GM18505 (cell line): ENCODE measurements at regions not wholly inside any gene's neighbourhood (a gene's known extent, or its start where the extent isn't known, plus 50 kb on each side); places are given as distances from the start of the nearest gene placed in this dataset.

Source experiments
- ATAC-seq: cut with Tn5 transposase; IDR thresholded peaks from one replicate; pipeline ENCODE4 v1.9.1; 2021; ENCODE audit not compliant: unreplicated experiment
- POLR2A ChIP-seq: IDR thresholded peaks from 4 replicates; pipeline ENCODE4 v1.6.1; 2011; ENCODE audit warnings: borderline replicate concordance; ENCODE audit not compliant: insufficient read depth, insufficient read length; ENCODE audit errors: extremely low read depth

DNA sequence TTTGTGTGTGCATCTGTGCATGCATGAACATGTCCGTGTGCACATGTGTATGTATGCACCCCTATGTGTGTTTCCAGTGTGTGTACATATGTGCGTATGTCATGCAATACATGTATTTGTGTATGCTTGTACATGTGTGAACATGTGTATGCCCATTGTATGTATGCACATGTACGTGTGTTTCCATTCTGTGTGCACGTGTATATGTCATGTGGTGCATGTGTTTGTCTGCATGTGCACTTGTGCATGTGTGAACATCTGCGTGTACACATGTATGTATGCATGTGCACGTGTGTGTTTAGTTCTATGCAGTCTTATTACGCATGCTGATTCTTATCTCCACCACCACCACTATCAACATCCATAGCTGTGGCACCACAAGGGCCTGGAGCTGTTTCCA, 403.5 kb upstream of the IRX4 start:
- no peak for ATAC-seq

DNA sequence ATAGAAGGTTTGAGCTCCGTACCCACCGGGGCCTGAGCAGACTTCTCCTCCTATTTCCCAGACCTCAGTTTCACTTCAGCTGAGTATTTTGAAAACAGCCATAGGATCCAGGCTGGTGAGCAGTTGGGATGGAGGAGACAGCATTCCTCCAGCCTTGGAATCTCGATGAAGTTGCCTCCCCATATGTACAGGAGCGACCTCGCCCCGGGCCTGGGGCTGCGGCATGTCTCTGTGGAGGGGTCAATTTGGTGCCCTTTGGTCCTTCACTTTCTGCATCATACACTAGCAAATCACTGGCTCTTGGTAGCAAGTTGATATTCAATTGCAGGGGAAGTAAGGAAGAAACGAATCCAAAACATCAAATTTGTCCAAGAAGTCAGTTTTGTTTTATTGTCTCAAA, 402.0 kb upstream of the IRX4 start:
- TF ChIP-seq POLR2A, result no peak
- no peak for ATAC-seq

More for the DNA sequence above, 403.5 kb upstream of the IRX4 start:
- TF ChIP-seq POLR2A, result no peak

DNA sequence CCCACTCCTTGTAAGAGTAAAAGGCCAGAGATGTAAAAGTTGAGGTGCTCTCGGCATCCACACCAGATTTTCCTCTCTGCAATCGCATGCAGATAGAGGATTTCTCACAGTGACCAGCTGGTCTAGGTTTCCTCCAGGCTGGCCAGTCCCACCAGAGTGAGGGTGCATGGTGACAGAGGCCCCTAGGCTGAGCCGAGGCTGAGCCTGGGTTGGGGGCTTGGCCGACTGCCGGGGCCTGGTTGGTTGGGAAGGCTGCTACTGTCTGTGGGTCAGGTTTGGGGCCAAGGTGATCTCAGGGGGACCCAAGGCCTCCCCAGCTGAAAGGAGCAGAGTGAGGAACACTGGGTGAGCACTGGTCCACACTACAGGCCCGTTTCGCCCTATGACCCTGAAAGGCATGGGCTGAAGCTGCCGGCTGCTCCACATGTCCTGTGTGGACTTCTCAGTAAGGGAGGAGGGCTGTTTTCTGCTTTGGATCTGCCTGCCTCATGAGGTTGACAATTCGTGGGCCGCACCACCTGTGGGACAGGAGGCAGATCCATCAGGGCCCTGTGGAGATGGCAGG, 400.8 kb upstream of the IRX4 start:
- TF ChIP-seq POLR2A, result no peak
- no peak for ATAC-seq

DNA sequence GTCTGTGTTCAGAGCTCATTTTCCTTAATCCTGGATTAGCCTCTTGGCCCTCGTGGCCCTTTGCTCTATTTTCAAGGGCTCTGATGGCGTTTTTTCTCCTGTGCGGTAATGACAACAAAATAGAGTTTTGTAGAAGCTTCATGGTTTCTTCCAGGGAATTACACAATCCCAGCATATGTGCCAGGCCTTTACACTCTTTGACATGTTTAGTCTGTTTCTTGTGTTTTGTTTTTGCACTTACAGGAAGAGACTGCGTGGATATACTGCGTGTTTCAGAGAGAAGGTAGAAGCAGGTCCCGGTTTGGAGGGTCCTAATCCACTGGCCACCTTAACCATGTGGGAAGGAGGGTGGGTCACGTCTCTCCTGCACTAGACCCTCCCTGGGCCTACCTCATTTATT, 400.2 kb upstream of the IRX4 start:
- no peak for ATAC-seq
- TF ChIP-seq POLR2A, result no peak

DNA sequence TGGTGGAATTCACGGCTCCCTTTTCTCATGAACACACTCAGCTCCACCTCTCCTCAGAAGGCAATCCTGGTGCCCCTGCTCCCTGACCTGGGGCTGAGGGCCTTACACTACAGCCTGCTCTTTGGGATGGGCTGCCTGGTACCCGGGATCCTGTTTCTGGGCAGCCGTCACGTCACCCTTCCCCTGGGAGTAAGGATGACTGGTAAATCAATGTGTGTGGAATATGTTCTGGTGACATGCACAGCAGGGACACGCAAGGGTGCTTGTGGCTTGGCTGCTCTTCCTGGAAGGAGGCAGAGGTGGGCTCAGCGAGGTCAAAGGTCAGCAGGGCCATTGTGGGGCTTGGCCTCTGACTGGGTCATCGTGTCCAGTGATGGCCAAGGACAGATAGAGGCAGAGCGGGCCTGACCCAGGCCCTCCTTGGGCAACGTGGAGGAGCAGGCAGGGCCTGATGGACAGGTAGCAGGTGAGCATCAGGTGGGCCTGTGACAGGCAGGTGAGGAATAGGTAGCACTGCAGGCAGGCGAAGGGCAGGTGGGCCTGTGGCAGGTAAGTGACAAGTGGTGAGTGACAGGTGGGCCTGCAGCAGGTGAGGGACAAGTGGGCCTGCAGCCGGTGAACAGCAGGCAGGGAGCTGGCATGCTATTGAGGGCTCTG, 399.4 kb upstream of the IRX4 start:
- TF ChIP-seq POLR2A, result no peak
- no peak for ATAC-seq

DNA sequence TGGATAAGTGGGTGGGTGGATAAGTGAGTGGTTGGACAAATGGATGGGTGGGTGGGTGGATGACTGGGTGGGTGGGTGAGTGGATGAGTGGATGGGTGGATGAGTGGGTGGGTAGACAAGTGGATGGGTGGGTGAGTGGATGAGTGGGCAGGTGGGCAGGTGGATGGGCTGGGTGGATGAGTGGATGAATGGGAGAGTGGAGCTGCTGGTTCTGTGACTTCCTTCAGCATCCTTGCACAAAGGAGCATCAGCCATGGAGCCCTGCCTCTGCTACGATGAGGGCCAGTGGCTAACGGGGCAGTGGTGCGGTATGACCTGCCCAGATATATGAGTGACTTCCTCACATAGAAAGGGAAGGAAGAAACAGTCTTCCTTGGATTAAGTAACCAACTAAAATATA, 398.7 kb upstream of the IRX4 start:
- ATAC-seq, result no peak
- TF ChIP-seq POLR2A, result no peak

DNA sequence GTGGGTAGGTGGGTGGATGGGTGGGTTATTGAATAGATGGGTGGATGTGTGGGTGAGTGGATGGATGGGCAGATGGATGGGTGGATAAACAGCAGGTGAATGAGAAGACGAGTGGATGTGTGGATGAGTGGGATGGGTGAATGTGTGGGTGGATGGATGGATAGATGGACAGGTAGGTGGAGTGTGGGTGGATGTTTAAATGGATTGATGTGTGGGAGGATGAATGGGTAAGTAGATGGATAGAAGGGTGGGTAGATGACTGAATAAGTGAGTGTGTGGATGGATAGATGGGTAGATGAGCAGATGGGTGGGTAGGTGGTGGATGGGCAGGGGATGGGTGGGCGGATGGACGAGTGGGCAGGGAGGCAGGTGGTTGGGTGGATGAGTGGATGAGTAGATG, 397.6 kb upstream of the IRX4 start:
- no peak for ATAC-seq
- no peak for TF ChIP-seq POLR2A

DNA sequence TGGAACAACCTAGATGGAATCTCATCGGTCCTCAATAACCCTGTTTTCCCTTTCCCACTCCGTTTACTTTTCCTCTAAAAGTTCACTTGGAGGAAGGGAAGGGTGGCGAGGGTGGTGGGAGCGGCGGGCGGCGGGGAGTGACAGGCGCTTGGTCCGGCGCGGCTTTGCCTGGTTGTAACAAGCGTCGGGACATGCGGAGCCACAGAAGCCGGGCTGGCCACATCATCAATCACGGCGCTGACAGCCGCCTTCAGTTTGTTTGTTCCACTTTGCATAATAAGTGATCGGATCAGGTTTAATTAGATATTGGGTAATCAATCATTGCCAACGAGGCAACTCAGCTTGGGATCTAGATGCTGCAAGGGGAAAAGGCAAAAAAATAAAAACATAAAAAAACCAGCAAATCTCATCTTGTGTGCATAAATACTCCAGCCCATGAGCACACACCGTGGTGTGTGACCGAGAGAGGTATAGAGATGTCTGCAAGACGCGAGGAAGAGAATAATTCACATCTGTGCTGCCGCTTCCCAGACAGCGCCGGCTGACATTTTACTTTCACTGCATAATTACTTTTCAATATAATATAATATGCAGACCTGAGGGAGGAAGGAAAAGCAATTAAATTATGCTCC, 396.2 kb upstream of the IRX4 start:
- no peak for TF ChIP-seq POLR2A
- ATAC-seq, result no peak

DNA sequence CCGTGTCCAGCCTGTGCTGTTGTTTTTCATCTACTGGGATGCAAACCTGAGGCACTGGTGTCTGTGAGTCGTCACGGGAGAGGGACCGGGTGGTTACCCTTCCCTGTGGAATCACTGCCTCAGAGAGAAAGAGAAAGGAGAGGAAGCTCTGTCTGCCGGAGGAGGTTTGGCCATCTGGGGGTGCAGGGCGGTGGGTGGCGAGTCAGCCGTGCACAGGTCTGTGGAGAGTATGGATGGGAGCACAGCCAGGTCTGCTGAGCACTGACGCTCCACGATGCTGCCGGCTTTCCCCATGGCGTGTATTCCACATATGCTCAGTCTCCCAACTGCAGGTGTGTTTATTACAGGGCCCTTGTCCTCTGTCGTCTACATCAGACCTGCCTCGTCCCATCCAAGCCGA, 395.2 kb upstream of the IRX4 start:
- ATAC-seq, result no peak
- no peak for TF ChIP-seq POLR2A

DNA sequence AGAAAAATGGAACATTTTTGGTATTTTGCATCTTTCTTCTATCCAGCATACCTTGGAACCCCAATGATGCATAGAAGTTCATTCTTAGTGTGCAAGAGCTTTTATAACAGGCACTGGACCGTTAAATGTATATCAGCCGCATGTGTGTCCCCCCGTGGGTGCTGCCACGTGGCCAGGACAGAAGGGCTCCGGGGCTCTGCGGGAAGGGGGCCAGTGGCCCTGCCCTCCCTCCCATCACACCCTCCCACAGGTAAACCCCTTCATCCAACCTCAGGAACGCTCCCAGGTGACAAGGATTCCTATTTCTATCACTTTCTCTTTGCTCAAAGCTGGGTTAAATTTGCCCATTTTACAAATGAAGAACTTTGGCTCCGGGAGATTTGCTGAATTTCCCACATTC, 393.4 kb upstream of the IRX4 start:
- ATAC-seq, result no peak

DNA sequence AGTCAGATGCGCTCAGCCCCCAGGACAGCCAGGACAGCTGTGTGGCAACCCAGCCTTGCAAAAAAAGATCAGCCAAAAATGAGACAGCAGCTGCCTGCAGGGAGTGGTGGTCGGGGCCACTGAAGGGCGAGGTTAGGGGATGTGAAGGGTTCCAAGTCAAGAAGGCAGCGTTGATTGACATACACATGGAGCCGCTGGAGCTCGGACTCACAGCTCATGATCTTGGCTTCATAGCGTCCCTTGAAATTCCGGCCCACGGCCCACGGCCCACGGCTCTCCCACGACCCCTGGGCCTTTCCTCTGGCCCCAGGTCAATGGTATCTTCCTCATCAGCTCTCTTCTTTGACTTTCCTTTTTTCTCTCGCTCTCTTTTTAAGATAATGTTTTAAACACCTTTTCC, 390.0 kb upstream of the IRX4 start:
- ATAC-seq, result no peak
- TF ChIP-seq POLR2A, result no peak

More for the DNA sequence above, 393.4 kb upstream of the IRX4 start:
- TF ChIP-seq POLR2A, result no peak

DNA sequence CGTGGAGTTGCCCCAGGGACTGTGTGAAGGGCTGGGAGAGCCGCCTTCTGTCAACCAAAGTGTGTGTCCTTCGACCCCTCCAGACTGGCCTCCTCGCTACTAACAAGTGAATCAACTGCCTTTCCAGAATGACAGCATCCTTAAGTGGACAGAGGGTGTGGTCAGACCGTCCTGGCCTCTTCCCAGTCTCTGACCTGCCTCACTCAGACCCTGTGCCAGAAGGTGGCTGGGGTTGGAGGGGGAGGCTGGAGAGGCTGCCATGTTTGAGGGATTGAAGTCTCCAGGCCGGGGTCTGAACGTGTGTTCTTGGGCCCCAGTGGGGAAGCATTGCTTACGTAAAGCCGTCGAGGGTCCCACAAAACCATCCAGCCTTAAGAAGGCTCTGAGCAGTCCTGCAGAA, 389.3 kb upstream of the IRX4 start:
- no peak for TF ChIP-seq POLR2A
- ATAC-seq, result no peak

DNA sequence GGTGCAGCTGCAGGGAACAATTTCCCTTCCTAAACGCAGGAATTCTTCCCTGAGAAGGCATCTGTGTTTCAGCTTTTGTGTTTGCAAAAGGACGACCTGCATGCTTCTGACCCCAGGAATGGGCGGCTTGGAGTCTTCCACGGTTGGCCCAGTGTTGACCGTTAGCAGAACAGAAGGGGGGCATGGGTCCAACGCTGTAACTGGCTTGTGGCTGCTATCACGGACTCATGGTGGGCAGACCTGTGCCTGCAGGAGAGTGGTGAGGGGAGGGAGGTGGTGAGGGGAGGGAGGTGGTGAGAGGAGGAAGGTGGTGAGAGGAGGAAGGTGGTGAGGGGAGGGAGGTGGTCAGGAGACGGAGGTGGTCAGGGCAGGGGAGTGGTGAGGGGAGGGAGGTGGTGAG, 388.6 kb upstream of the IRX4 start:
- no peak for ATAC-seq
- TF ChIP-seq POLR2A, result no peak

DNA sequence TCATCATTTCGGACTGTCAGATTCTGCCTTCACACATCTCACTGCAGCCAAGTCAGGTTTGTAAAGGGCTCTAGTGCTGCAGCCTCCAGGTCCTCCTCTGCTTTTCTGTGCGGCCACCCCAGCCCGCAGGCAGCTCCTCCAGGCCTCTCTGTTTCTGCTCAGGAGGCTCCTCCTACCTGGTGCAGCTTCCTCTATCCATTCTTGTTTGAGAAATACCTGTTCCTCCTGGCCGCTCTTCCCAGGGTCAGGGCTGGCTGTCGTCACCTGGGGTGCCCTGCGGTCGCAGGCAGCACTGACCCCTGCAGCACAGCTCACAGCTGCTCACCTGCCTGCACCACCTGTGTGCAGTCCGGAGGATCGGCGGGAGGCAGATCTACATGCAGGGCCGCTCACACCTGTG, 387.7 kb upstream of the IRX4 start:
- no peak for TF ChIP-seq POLR2A
- ATAC-seq, result no peak

DNA sequence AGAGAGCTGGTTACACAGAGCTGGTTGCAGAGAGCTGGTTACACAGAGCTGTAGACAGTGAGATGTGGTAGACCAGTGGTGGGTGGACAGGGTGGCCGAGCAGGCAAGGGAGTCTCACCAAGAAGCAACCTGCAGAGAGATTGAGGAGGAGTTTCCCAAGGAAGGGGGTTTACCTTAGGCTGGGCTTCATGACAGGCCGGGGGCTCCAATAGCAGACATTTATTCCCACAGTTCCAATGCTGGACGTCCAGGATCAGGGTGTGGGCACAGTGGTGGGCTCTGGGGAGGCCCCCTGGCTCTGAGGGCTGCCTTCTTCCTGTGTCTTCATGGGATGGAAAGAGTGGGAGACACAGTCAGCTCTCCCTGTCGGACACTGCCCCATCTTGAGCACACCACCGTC, 386.9 kb upstream of the IRX4 start:
- ATAC-seq, result no peak
- TF ChIP-seq POLR2A, result no peak

DNA sequence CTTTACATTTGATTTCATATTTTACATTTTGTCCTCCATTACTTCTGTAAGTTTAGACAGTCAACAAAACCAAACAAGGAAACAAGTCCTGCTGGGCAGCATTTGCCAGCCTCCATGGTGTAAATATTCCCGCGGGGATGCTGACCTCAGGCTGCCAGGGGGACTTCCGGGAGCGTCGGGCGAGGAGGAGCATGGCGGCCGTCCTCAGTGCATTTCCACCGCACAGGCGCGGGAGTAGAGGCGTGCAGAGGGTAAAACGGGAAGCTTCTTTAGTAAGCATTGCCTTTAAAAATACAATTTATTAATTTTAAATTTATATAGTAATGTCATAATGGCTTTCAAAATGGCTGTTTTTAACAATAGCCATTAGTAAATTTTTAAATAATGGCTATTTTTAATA, 385.3 kb upstream of the IRX4 start:
- TF ChIP-seq POLR2A, result no peak
- ATAC-seq, result no peak
